Skeletal muscle cell (primary cell): ENCODE measurements at regions not wholly inside any gene's neighbourhood (a gene's known extent, or its start where the extent isn't known, plus 50 kb on each side); places are given as distances from the start of the nearest gene placed in this dataset.

Experiments
- DNase-seq: peaks from one replicate; pipeline ENCODE4 v3.0.0-alpha.2; 2010; ENCODE audit warnings: low read depth
- H3K4me3 ChIP-seq: 2 replicates; pipeline ENCODE4 v1.5.1; 2011; ENCODE audit warnings: low read depth, mild to moderate bottlenecking, control low read depth, low read length, moderate library complexity

- H3K4me3 ChIP-seq, result no peak overlapping the region
- DNase-seq, result no peak
Measured at GRCh38 chr11:103825469-103825868, 211.0 kb upstream of the DDI1 start.

GRCh38 chr11:103826856-103827255 is 209.6 kb upstream of the DDI1 start:
- H3K4me3 ChIP-seq, result no peak overlapping the region
- no peak for DNase-seq

GRCh38 chr11:103829596-103829995 is 206.8 kb upstream of the DDI1 start:
- H3K4me3 ChIP-seq, result no peak overlapping the region
- no peak for DNase-seq

- H3K4me3 ChIP-seq, result no peak overlapping the region
Measured at GRCh38 chr11:103830205-103830604, 206.2 kb upstream of the DDI1 start.

GRCh38 chr11:103832762-103833161 is 203.7 kb upstream of the DDI1 start:
- no peak for DNase-seq

More at GRCh38 chr11:103830205-103830604, 206.2 kb upstream of the DDI1 start:
- no peak for DNase-seq

GRCh38 chr11:103842191-103842590 is 194.2 kb upstream of the DDI1 start:
- DNase-seq, result no peak
- H3K4me3 ChIP-seq, result no peak overlapping the region

More at GRCh38 chr11:103832762-103833161, 203.7 kb upstream of the DDI1 start:
- no peak overlapping the region for H3K4me3 ChIP-seq

GRCh38 chr11:103842795-103843194 is 193.6 kb upstream of the DDI1 start:
- H3K4me3 ChIP-seq, result no peak overlapping the region
- peak; percentile 43 for DNase-seq

- DNase-seq, result no peak
- H3K4me3 ChIP-seq, result no peak overlapping the region
Measured at GRCh38 chr11:103844327-103845215, 191.9 kb upstream of the DDI1 start.

- H3K4me3 ChIP-seq, result no peak overlapping the region
- no peak for DNase-seq
Measured at GRCh38 chr11:103845331-103845730, 191.1 kb upstream of the DDI1 start.

GRCh38 chr11:103848686-103849085 is 187.8 kb upstream of the DDI1 start:
- H3K4me3 ChIP-seq, result no peak overlapping the region
- DNase-seq, result no peak

GRCh38 chr11:103849366-103849765 is 187.1 kb upstream of the DDI1 start:
- no peak for DNase-seq
- no peak overlapping the region for H3K4me3 ChIP-seq

GRCh38 chr11:103850419-103851165 is 185.8 kb upstream of the DDI1 start:
- no peak overlapping the region for H3K4me3 ChIP-seq
- no peak for DNase-seq

GRCh38 chr11:103851166-103851651 is 185.2 kb upstream of the DDI1 start:
- no peak for DNase-seq
- no peak overlapping the region for H3K4me3 ChIP-seq
